RWPE2 (cell line): ENCODE measurements at regions not wholly inside any gene's neighbourhood (a gene's known extent, or its start where the extent isn't known, plus 50 kb on each side); places are given as distances from the start of the nearest gene placed in this dataset.

Experiments used
- ATAC-seq: fragments of 200-7000 bp; cut with Tn5 transposase; 3 replicates; pipeline ENCODE4 v1.9.1; 2021; ENCODE audit warnings: low read depth
- DNase-seq: peaks from one replicate; pipeline ENCODE4 v3.0.0-alpha.2; 2020; ENCODE audit warnings: low spot score
- H3K27ac ChIP-seq: fragments of 450-650 bp; 2 replicates; pipeline ENCODE4 v1.5.1; 2017; ENCODE audit warnings: mild to moderate bottlenecking; ENCODE audit not compliant: poor library complexity, severe bottlenecking
- H3K27me3 ChIP-seq: fragments of 250-450 bp; sonication (Bioruptor Pico); 2 replicates; pipeline ENCODE4 v1.5.1; 2021; ENCODE audit warnings: mild to moderate bottlenecking, moderate library complexity; ENCODE audit not compliant: insufficient read depth, poor library complexity, severe bottlenecking
- H3K36me3 ChIP-seq: fragments of 250-450 bp; sonication (Bioruptor Pico); 2 replicates; pipeline ENCODE4 v1.5.1; 2020; ENCODE audit warnings: low read depth, mild to moderate bottlenecking, moderate library complexity
- H3K4me1 ChIP-seq: fragments of 250-450 bp; sonication (Bioruptor Pico); 2 replicates; pipeline ENCODE4 v1.5.1; 2021; ENCODE audit warnings: mild to moderate bottlenecking, moderate library complexity; ENCODE audit not compliant: insufficient read depth, poor library complexity, severe bottlenecking
- H3K4me3 ChIP-seq: fragments of 250-450 bp; sonication (Bioruptor Pico); 2 replicates; pipeline ENCODE4 v1.5.1; 2021; ENCODE audit warnings: mild to moderate bottlenecking, moderate library complexity; ENCODE audit not compliant: severe bottlenecking
- H3K9me3 ChIP-seq: fragments of 250-450 bp; sonication (Bioruptor Pico); 2 replicates; pipeline ENCODE4 v1.5.1; 2021; ENCODE audit warnings: mild to moderate bottlenecking, moderate library complexity; ENCODE audit not compliant: severe bottlenecking
- TF ChIP-seq, protein P1 (sequence below): fragments of 450-650 bp; IDR thresholded peaks from one replicate; pipeline ENCODE4 v1.5.1; 2017; ENCODE audit warnings: mild to moderate bottlenecking, moderate library complexity; ENCODE audit not compliant: poor library complexity, severe bottlenecking

GRCh38 chr1:93021539-93022134, 57.4 kb upstream of the MTF2 start:
- H3K4me3 ChIP-seq, result no peak overlapping the region
- H3K9me3 ChIP-seq, result no peaks in the 10 kb centered on the region
- ATAC-seq (peak; percentile 54; the same call in 1 of the 3 replicates), DNase-seq (no peak)
- H3K4me1 ChIP-seq, result no peaks in the 10 kb centered on the region
- TF ChIP-seq, protein P1, sequence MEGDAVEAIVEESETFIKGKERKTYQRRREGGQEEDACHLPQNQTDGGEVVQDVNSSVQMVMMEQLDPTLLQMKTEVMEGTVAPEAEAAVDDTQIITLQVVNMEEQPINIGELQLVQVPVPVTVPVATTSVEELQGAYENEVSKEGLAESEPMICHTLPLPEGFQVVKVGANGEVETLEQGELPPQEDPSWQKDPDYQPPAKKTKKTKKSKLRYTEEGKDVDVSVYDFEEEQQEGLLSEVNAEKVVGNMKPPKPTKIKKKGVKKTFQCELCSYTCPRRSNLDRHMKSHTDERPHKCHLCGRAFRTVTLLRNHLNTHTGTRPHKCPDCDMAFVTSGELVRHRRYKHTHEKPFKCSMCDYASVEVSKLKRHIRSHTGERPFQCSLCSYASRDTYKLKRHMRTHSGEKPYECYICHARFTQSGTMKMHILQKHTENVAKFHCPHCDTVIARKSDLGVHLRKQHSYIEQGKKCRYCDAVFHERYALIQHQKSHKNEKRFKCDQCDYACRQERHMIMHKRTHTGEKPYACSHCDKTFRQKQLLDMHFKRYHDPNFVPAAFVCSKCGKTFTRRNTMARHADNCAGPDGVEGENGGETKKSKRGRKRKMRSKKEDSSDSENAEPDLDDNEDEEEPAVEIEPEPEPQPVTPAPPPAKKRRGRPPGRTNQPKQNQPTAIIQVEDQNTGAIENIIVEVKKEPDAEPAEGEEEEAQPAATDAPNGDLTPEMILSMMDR, result peak; percentile 90
- no peak overlapping the region for H3K27ac ChIP-seq
- peaks cover 4% of the 10 kb centered on the region for H3K27me3 ChIP-seq
- no peaks in the 10 kb centered on the region for H3K36me3 ChIP-seq

DNA sequence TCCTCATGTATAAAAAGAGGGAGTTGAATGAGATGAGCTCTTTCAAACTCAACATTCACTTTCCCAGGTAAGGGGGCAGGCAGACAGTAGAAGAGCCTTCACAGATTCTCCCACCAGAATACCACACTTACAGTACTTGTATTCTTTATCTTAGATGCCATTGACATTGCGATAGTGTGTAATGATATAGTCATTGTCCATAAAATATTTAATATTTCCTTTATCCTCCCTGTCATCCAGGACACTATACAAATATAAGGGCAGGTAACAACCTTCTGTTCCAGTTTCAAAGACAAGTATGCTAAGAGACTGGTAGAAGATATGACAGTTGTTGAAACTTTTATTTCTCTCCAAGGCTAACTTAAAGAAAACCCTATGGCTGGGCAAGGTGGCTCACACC, 56.5 kb upstream of the MTF2 start:
- no peaks in the 10 kb centered on the region for H3K36me3 ChIP-seq
- DNase-seq (no peak), ATAC-seq (no peak)
- H3K27ac ChIP-seq, result no peak overlapping the region
- no peaks in the 10 kb centered on the region for H3K4me1 ChIP-seq
- peaks cover 4% of the 10 kb centered on the region for H3K27me3 ChIP-seq
- H3K4me3 ChIP-seq, result no peak overlapping the region
- no peaks in the 10 kb centered on the region for H3K9me3 ChIP-seq
- TF ChIP-seq, protein P1, result no peak

GRCh38 chr1:93023281-93023680, 55.8 kb upstream of the MTF2 start:
- no peaks in the 10 kb centered on the region for H3K9me3 ChIP-seq
- no peak overlapping the region for H3K27ac ChIP-seq
- no peak overlapping the region for H3K4me3 ChIP-seq
- H3K27me3 ChIP-seq, result peaks cover 4% of the 10 kb centered on the region
- no peak for DNase-seq
- H3K4me1 ChIP-seq, result no peaks in the 10 kb centered on the region
- ATAC-seq, result no peak
- H3K36me3 ChIP-seq, result no peaks in the 10 kb centered on the region
- TF ChIP-seq, protein P1, result no peak

DNA sequence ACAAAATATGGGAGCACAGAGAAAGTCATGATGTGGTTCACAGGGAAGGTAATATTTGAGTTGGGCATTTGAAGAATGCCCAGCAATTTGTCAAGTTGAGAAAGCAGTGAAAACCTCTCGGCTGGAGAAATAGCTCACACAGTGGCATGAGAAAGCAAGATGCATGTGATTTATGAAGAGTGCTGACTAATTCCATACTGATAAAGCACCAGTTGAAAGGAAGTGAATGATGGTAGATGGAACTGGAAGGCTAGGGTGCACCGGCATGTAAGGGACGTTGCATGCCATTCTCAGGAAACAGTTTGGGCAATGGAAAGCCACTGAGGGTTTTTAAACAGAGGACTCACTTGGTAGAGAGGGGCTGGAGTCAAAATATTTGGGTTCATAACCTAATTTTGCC, 53.5 kb upstream of the MTF2 start:
- no peak for ATAC-seq
- Histone ChIP-seq H3K4me3 (no peak overlapping the region), H3K27me3 (no peaks in the 10 kb centered on the region), H3K36me3 (no peaks in the 10 kb centered on the region), H3K27ac (no peak overlapping the region), H3K9me3 (no peaks in the 10 kb centered on the region), H3K4me1 (no peaks in the 10 kb centered on the region)
- TF ChIP-seq, protein P1, result no peak
- no peak for DNase-seq

GRCh38 chr1:93028542-93028941, 50.5 kb upstream of the MTF2 start:
- ATAC-seq, result no peak
- TF ChIP-seq, protein P1, result no peak
- H3K27ac ChIP-seq, result no peak overlapping the region
- no peaks in the 10 kb centered on the region for H3K9me3 ChIP-seq
- H3K36me3 ChIP-seq, result no peaks in the 10 kb centered on the region
- DNase-seq, result no peak
- no peaks in the 10 kb centered on the region for H3K4me1 ChIP-seq
- H3K4me3 ChIP-seq, result no peak overlapping the region
- no peaks in the 10 kb centered on the region for H3K27me3 ChIP-seq
